OCI-LY7 (cell line): ENCODE measurements at regions not wholly inside any gene's neighbourhood (a gene's known extent, or its start where the extent isn't known, plus 50 kb on each side); places are given as distances from the start of the nearest gene placed in this dataset.

Experiments
- CTCF ChIP-seq: fragments of 200-600 bp; sonication (generic); conservative IDR thresholded peaks from 2 replicates; pipeline ENCODE4 v1.5.1; 2014; ENCODE audit warnings: mild to moderate bottlenecking, antibody characterized with exemption, low read length, moderate library complexity, mixed read lengths
- EZH2phosphoT487 ChIP-seq: fragments of 200-600 bp; sonication (generic); IDR thresholded peaks from 2 replicates; pipeline ENCODE4 v1.6.1; 2018; ENCODE audit warnings: low read depth, borderline replicate concordance, mild to moderate bottlenecking, mixed run types, antibody characterized with exemption, low read length, moderate library complexity, mixed read lengths

DNA sequence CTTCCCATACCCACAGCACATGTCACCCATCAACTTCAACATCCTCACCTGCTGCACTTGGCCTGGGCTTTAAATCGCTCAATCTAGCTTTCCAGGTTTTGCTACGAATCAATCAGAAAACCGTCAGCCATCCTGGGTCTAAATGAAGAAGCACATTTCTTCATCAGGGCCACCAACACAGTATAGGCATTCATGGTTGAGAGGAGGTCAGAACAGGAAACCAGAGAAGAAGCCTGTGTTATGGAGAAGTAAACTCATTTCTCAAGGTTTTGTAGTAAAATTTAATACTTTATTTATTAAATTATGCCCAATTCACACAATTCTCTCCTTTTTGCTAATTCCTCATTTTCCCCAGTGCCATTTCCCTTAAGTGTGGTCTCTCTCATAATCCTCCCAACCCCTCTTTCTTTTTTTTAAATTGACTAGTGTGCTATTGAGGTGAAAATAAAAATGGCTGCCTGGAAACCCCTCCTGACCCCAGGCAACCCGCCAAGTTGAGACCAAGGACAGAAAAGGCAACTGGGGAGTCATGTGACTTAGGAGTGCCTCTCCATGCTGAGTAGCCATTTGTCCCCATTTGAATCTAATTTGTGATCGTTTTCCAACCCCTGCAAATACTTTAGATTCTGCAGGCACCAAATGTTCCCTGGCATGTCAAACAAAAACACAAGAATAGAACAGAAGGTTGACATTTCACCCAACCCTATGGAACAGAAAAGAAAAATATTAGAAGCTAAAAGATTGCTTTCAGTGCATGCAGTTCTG is 181.1 kb upstream of the NAMPT start:
- TF ChIP-seq CTCF (no peak), EZH2phosphoT487 (no peak)
